ENCODE measurements at regions not wholly inside any gene's neighbourhood (a gene's known extent, or its start where the extent isn't known, plus 50 kb on each side); places are given as distances from the start of the nearest gene placed in this dataset.

GRCh38 chr18:30096796-30097195 is 945.7 kb downstream of the DSC3 start:
- WGBS, 2 experiments (ENCODE audit: extremely low coverage in 1 of 2, insufficient coverage in 1 of 2, insufficient read length in 1 of 2, insufficient replicate concordance in 2 of 2, low coverage in 1 of 2, low lambda C conversion rate in 2 of 2, missing lambda C conversion rate in 1 of 2), result 100% methylated on average over 1 of the region's 1 CpG; no CpG with 5 or more reads in 1 of the 2 experiments
- TF ChIP-seq CEBPB (IDR thresholded peaks at IDR 0.05; ENCODE audit: low read depth, low read length) (no peak), TAF1 (IDR thresholded peaks at IDR 0.05; ENCODE audit: low read depth, low read length) (no peak), ZNF274 (IDR thresholded peaks at IDR 0.05; ENCODE audit: borderline replicate concordance, extremely low read depth, low read length) (no peak), RNF2 (IDR thresholded peaks at IDR 0.05; ENCODE audit: borderline replicate concordance, low read depth, low read length, missing control alignments, poor library complexity, severe bottlenecking) (no peak), BACH1 (IDR thresholded peaks at IDR 0.05; ENCODE audit: low read length) (no peak), CTBP2 (IDR thresholded peaks at IDR 0.05; ENCODE audit: borderline replicate concordance, insufficient read depth, insufficient read length, low read length) (no peak)
- DNase-seq (ENCODE audit: low read depth in 1 of 2, low spot score in 2 of 2) (no peak), FAIRE-seq (no peak)
- ChIA-PET POLR2A (ENCODE audit: partially characterized antibody) (no interaction called here), CTCF (ENCODE audit: partially characterized antibody) (no interaction called here)
- Histone ChIP-seq H4K20me1 (replicated peaks in 1 of 2; ENCODE audit: control insufficient read depth in 1 of 2, insufficient read depth in 2 of 2, low read length in 2 of 2) (no peaks in the 10 kb centered on the region), H3K36me3 (ENCODE audit: control insufficient read depth in 2 of 4, insufficient read depth in 4 of 4, low read length in 3 of 4) (no peaks in the 10 kb centered on the region), H3K18ac (ENCODE audit: extremely low read depth, low read length) (no peak overlapping the region), H3K27me3 (replicated peaks in 1 of 4; ENCODE audit: control insufficient read depth in 3 of 4, extremely low read depth in 1 of 4, insufficient read depth in 3 of 4, low read length in 3 of 4) (no peaks in the 10 kb centered on the region), H2BK12ac (ENCODE audit: low read depth, low read length) (no peak overlapping the region), H2AFZ (ENCODE audit: low read length) (no peak overlapping the region), H2AK5ac (ENCODE audit: low read depth, low read length) (no peak overlapping the region), H3K4ac (replicated peaks; ENCODE audit: insufficient read length, low read depth, low read length) (no peak overlapping the region), H3K23ac (ENCODE audit: insufficient read length) (no peak overlapping the region), H3K27ac (ENCODE audit: low read depth, low read length) (no peak overlapping the region), H3K9me3 (ENCODE audit: insufficient read depth in 2 of 2, low read depth in 1 of 2, low read length in 1 of 2) (no peaks in the 10 kb centered on the region), H3K9ac (replicated peaks in 1 of 4; ENCODE audit: extremely low read depth in 1 of 4, low read depth in 3 of 4, low read length in 3 of 4) (no peak overlapping the region), H3K79me1 (ENCODE audit: low read depth, low read length) (no peaks in the 10 kb centered on the region), H3K4me3 (ENCODE audit: extremely low read depth in 1 of 4, insufficient read depth in 2 of 4, low read depth in 3 of 4, low read length in 4 of 4) (no peak overlapping the region), H3K4me1 (replicated peaks in 1 of 4; ENCODE audit: control insufficient read depth in 3 of 4, insufficient read depth in 4 of 4, low read length in 3 of 4) (no peaks in the 10 kb centered on the region), H4K8ac (ENCODE audit: extremely low read depth, insufficient read depth, low read length) (no peak overlapping the region), H4K91ac (replicated peaks; ENCODE audit: insufficient read length, low read length) (no peak overlapping the region), H2BK20ac (ENCODE audit: low read length) (no peak overlapping the region), H3K4me2 (ENCODE audit: insufficient read depth in 1 of 2, low read depth in 2 of 2, low read length in 2 of 2) (no peak overlapping the region), H4K5ac (ENCODE audit: insufficient read length, low read depth, low read length) (no peak overlapping the region), H3K23me2 (ENCODE audit: low read depth, low read length) (no peaks in the 10 kb centered on the region), H3K14ac (ENCODE audit: insufficient read length) (no peak overlapping the region), H3K79me2 (ENCODE audit: control insufficient read depth in 1 of 2, insufficient read depth in 2 of 2, low read length in 2 of 2) (no peaks in the 10 kb centered on the region), H3K56ac (replicated peaks; ENCODE audit: insufficient read length, low read depth, low read length) (no peak overlapping the region), H2BK120ac (replicated peaks; ENCODE audit: low read depth, low read length) (no peak overlapping the region), H2BK15ac (ENCODE audit: low read length) (no peak overlapping the region), H2BK5ac (ENCODE audit: low read depth, low read length) (no peak overlapping the region)
